ENCODE measurements at regions not wholly inside any gene's neighbourhood (a gene's known extent, or its start where the extent isn't known, plus 50 kb on each side); places are given as distances from the start of the nearest gene placed in this dataset.

DNA sequence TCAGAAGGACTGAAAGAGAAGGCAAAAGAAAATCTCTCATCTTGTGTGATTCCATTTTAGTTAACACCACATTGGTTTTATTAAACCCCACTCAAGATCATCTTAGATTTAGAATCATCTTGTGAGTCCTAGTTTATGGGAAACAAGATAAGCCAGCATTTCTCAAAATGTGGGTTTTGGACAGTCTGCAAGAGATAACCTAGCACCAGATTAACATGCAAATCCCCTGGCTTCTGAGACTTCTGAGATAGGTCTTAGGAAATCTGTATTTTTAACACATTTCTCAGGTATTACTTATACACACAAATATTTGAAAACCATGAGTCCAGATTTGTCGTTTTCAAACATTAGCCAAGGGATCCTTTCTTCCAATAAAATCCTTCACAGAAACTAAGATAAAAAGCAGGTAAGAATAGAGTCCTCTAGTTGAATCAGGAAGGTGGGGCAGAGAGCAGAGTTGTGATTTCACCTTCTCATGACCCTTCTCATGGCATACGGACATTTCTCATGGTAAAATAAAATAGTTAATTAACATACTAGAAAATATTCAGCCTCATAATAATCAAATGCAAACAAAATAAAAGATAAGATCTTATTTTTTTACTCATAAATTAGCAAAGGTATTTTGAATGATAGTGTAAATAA, 287.2 kb upstream of the FN1 start:
- TF ChIP-seq, protein P1, sequence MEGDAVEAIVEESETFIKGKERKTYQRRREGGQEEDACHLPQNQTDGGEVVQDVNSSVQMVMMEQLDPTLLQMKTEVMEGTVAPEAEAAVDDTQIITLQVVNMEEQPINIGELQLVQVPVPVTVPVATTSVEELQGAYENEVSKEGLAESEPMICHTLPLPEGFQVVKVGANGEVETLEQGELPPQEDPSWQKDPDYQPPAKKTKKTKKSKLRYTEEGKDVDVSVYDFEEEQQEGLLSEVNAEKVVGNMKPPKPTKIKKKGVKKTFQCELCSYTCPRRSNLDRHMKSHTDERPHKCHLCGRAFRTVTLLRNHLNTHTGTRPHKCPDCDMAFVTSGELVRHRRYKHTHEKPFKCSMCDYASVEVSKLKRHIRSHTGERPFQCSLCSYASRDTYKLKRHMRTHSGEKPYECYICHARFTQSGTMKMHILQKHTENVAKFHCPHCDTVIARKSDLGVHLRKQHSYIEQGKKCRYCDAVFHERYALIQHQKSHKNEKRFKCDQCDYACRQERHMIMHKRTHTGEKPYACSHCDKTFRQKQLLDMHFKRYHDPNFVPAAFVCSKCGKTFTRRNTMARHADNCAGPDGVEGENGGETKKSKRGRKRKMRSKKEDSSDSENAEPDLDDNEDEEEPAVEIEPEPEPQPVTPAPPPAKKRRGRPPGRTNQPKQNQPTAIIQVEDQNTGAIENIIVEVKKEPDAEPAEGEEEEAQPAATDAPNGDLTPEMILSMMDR (IDR thresholded peaks at IDR 0.05): no peak
- no peak for TF ChIP-seq POLR2A (IDR thresholded peaks at IDR 0.05)
